GM18507 (cell line): ENCODE measurements at regions not wholly inside any gene's neighbourhood (a gene's known extent, or its start where the extent isn't known, plus 50 kb on each side); places are given as distances from the start of the nearest gene placed in this dataset.
"Not testable (repeated sequence)": the region's sequence is repeated elsewhere in the genome, so short reads cannot be mapped to it uniquely, and the experiment has no call there.

Experiments used
- DNase-seq: peaks from one replicate; pipeline ENCODE4 v3.0.0; 2011; ENCODE audit warnings: low read depth; ENCODE audit not compliant: insufficient read length; ENCODE audit errors: extremely low spot score
- FAIRE-seq: peaks from 2 replicates; lab custom pipeline; 2011; peaks lifted over from hg19 to GRCh38; lab: Jason Lieb, UNC

- no peak for DNase-seq
- no peak for FAIRE-seq
These were observed 172.1 kb downstream of the NUFIP1 start for GRCh38 chr13:44817131-44817671.

GRCh38 chr13:44816701-44817100 is 172.6 kb downstream of the NUFIP1 start:
- FAIRE-seq, result no peak
- DNase-seq, result no peak

- FAIRE-seq (no peak), DNase-seq (no peak)
These were observed 173.6 kb downstream of the NUFIP1 start for GRCh38 chr13:44815623-44816022.

GRCh38 chr13:44814836-44815235 is 174.4 kb downstream of the NUFIP1 start:
- FAIRE-seq, result no peak
- DNase-seq, result no peak

- FAIRE-seq (no peak), DNase-seq (no peak)
These were observed 175.1 kb downstream of the NUFIP1 start for GRCh38 chr13:44814161-44814560.

GRCh38 chr13:44812818-44813217 is 176.5 kb downstream of the NUFIP1 start:
- FAIRE-seq, result no peak
- DNase-seq, result no peak

GRCh38 chr13:44810061-44810840 is 179.0 kb downstream of the NUFIP1 start:
- DNase-seq (no peak), FAIRE-seq (no peak)

- FAIRE-seq (no peak), DNase-seq (no peak)
These were observed 180.1 kb downstream of the NUFIP1 start for GRCh38 chr13:44809190-44809589.

GRCh38 chr13:44808185-44808584 is 181.1 kb downstream of the NUFIP1 start:
- DNase-seq (no peak), FAIRE-seq (no peak)

GRCh38 chr13:44807449-44808034 is 181.7 kb downstream of the NUFIP1 start:
- DNase-seq (no peak), FAIRE-seq (no peak)

GRCh38 chr13:44806826-44807225 is 182.4 kb downstream of the NUFIP1 start:
- no peak for DNase-seq
- FAIRE-seq, result no peak

- no peak for FAIRE-seq
- DNase-seq, result no peak
These were observed 183.7 kb downstream of the NUFIP1 start for GRCh38 chr13:44805585-44805984.

- DNase-seq, result no peak
- no peak for FAIRE-seq
These were observed 185.9 kb downstream of the NUFIP1 start for GRCh38 chr13:44803390-44803789.

GRCh38 chr13:44802491-44802890 is 186.8 kb downstream of the NUFIP1 start:
- no peak for FAIRE-seq

GRCh38 chr13:44801990-44802389 is 187.3 kb downstream of the NUFIP1 start:
- FAIRE-seq, result no peak
- no peak for DNase-seq

More at GRCh38 chr13:44802491-44802890, 186.8 kb downstream of the NUFIP1 start:
- DNase-seq, result no peak

- FAIRE-seq (no peak), DNase-seq (no peak)
These were observed 188.6 kb downstream of the NUFIP1 start for GRCh38 chr13:44800626-44801025.

GRCh38 chr13:44797685-44798084 is 191.6 kb downstream of the NUFIP1 start:
- DNase-seq, result no peak
- FAIRE-seq, result no peak

- DNase-seq, result no peak
- FAIRE-seq, result no peak
These were observed 192.4 kb downstream of the NUFIP1 start for GRCh38 chr13:44796597-44797490.

- FAIRE-seq, DNase-seq: not testable (repeated sequence)
These were observed 193.2 kb downstream of the NUFIP1 start for GRCh38 chr13:44796039-44796438.

- DNase-seq (no peak), FAIRE-seq (no peak)
These were observed 194.1 kb downstream of the NUFIP1 start for GRCh38 chr13:44795176-44795575.
